ENCODE measurements at regions not wholly inside any gene's neighbourhood (a gene's known extent, or its start where the extent isn't known, plus 50 kb on each side); places are given as distances from the start of the nearest gene placed in this dataset.

DNA sequence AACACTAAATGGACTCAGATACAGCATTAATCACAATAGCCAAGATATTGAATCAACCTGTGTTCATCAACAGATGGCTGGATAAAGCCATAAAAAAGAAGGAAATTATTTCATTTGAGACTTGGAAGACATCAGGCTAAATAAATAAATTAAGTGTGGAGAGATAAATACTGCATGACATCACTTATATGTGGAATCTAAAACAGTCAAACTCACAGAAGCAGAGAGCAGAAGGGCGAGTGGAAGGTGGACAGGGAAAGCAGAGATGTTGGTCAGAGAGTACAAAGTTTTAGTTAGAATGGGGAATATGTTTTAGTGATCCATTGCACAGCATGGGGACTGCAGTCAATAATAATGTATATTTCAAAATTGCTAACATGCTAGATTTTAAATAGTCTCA is 207.2 kb downstream of the VAPA start:
- Mint-ChIP-seq H3K9me3 (peaks cover 5% of the 10 kb centered on the region), H3K36me3 (peaks cover 5% of the 10 kb centered on the region), H3K27ac (no peak overlapping the region), H3K4me3 (no peak overlapping the region), H3K27me3 (no peaks in the 10 kb centered on the region), H3K4me1 (ENCODE audit: unreplicated experiment) (peaks cover 49% of the 10 kb centered on the region)
- TF ChIP-seq, protein P1, sequence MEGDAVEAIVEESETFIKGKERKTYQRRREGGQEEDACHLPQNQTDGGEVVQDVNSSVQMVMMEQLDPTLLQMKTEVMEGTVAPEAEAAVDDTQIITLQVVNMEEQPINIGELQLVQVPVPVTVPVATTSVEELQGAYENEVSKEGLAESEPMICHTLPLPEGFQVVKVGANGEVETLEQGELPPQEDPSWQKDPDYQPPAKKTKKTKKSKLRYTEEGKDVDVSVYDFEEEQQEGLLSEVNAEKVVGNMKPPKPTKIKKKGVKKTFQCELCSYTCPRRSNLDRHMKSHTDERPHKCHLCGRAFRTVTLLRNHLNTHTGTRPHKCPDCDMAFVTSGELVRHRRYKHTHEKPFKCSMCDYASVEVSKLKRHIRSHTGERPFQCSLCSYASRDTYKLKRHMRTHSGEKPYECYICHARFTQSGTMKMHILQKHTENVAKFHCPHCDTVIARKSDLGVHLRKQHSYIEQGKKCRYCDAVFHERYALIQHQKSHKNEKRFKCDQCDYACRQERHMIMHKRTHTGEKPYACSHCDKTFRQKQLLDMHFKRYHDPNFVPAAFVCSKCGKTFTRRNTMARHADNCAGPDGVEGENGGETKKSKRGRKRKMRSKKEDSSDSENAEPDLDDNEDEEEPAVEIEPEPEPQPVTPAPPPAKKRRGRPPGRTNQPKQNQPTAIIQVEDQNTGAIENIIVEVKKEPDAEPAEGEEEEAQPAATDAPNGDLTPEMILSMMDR (conservative IDR thresholded peaks at IDR 0.05), result no peak
- DNase-seq (ENCODE audit: extremely low spot score, unreplicated experiment), result no peak

DNA sequence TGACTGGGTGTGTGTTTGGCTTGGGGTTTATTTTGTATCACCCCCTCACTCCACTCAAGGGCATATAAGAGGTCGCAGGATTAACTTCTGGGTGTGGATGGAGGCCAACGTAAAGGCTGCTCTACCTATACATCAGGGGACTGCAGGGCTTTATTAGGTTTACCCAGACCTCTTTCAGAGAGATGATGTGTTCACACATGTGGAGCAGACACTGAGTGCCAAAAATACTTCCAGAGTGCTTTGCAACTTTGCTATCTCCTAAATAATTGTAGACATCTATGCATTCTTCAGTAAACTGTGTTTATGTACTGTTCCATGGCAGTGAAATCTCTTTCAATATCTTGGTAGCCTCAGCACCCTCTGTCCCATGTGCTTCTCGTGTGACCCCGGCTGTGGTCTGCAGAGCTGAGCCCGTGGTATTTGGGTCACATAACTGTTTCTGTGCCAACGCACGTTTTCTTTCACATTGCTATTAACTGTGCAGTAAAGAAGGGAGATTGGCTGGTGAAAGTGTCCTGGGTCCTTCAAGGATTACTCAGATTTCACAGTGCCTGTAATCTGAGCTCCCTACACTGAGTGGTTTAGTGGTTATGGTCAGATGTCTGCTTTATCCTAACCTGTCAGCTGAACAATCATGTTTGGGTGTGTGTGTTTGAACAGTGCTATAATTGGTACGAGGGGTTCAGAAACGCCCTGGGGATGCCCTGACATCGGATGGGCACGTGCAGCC is 208.1 kb downstream of the VAPA start:
- TF ChIP-seq, protein P1 (conservative IDR thresholded peaks at IDR 0.05), result no peak
- H3K9me3 Mint-ChIP-seq, result peaks cover 5% of the 10 kb centered on the region
- no peak for DNase-seq (ENCODE audit: extremely low spot score, unreplicated experiment)
- peak overlapping the region; percentile 32 for H3K4me3 Mint-ChIP-seq
- H3K27ac Mint-ChIP-seq, result peak overlapping the region; percentile 43
- H3K27me3 Mint-ChIP-seq, result no peaks in the 10 kb centered on the region
- peaks cover 45% of the 10 kb centered on the region for H3K4me1 Mint-ChIP-seq (ENCODE audit: unreplicated experiment)
- H3K36me3 Mint-ChIP-seq, result peaks cover 5% of the 10 kb centered on the region

DNA sequence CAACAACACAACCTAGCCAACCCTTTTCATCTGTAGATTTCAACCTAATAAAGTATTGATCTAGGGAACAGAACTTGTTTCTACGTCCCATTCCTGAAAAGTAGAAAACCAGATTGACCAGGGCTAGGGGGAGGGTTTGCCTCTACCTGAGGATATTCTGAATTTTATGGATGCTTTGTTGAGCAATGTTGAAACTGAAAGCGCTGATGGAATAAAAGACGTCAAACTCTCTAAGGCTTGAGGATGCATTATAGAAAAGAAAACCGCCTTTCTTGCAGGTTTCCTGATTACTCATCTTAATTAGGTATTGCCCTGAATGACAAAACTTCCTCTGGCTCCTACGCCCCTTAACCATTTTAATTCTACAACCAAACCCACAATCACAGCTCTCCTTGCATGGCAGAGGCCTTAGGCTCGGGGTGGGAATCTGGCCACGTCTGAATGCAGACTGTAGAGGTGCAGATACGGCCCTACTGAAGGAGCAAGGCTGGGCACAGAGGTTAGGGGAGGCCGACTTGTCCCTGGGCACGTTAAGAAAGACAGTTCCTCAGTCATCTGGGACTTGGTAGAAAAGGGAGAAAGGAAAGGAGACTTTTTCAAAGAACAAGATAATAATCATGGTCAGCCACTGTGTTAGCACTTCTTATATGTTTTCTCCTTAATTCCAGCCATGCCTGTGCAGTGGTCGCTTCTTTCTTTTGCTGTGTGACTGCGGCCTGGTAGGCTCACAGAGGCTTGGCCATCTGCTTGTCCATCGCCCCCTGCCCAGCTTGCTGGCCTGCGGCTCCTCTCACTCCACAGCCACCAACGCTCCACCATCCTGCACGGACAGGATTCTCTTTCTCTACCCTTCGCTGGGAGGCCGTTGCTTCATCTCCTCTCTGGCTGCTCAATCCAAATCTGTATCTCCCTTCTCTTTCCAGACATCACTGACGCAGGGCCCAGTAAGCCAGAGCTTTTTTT is 209.5 kb downstream of the VAPA start:
- peaks cover 5% of the 10 kb centered on the region for H3K36me3 Mint-ChIP-seq
- DNase-seq (ENCODE audit: extremely low spot score, unreplicated experiment), result no peak
- H3K9me3 Mint-ChIP-seq, result peaks cover 4% of the 10 kb centered on the region
- H3K4me3 Mint-ChIP-seq, result peak overlapping the region; percentile 32
- H3K4me1 Mint-ChIP-seq (ENCODE audit: unreplicated experiment), result peaks cover 48% of the 10 kb centered on the region
- H3K27ac Mint-ChIP-seq, result peak overlapping the region; percentile 81
- H3K27me3 Mint-ChIP-seq, result no peaks in the 10 kb centered on the region
- TF ChIP-seq, protein P1 (conservative IDR thresholded peaks at IDR 0.05), result no peak

DNA sequence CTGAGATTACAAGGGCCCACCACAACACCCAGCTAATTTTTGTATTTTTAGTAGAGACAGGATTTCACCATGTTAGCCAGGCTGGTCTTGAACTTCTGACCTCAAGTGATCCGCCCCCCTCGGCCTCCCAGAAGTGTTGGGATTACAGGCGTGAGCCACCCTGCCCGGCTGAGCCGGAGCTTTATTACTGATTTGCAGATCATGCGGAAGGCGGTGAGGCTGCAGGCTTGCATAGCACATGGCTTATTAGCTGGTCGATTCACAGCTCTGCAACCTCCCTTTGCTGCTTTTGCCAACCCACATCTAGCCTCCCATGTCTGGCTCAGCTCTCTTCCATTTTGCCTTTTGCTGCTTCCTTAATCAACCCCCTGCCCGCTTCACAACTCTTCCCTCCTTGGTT is 210.3 kb downstream of the VAPA start:
- peaks cover 55% of the 10 kb centered on the region for H3K4me1 Mint-ChIP-seq (ENCODE audit: unreplicated experiment)
- H3K4me3 Mint-ChIP-seq, result no peak overlapping the region
- H3K9me3 Mint-ChIP-seq, result no peaks in the 10 kb centered on the region
- H3K36me3 Mint-ChIP-seq, result no peaks in the 10 kb centered on the region
- DNase-seq (ENCODE audit: extremely low spot score, unreplicated experiment), result no peak
- no peaks in the 10 kb centered on the region for H3K27me3 Mint-ChIP-seq
- H3K27ac Mint-ChIP-seq, result peak overlapping the region; percentile 46
- TF ChIP-seq, protein P1 (conservative IDR thresholded peaks at IDR 0.05), result no peak

DNA sequence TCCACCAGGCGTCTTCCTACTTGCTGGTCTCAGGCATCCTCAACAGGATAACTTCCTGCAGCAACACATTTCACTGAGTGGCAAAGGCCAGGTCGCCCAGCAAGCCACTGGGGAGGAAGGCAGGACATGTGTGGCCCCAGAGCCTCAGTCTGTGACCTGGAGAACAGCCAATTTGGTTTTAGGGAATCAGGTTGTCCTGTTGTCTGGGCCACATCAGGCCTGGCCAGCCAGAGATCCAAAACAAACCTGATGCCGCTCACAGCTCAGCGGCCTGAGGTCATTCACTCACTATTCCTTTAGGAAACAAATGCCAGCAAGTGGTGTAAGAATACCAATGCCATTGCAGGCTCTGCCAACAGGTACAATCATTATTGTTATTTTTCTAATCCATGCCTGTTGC is 210.7 kb downstream of the VAPA start:
- H3K27me3 Mint-ChIP-seq, result no peaks in the 10 kb centered on the region
- H3K4me3 Mint-ChIP-seq, result no peak overlapping the region
- DNase-seq (ENCODE audit: extremely low spot score, unreplicated experiment), result no peak
- H3K27ac Mint-ChIP-seq, result peak overlapping the region; percentile 46
- TF ChIP-seq, protein P1 (conservative IDR thresholded peaks at IDR 0.05), result no peak
- peaks cover 59% of the 10 kb centered on the region for H3K4me1 Mint-ChIP-seq (ENCODE audit: unreplicated experiment)
- no peaks in the 10 kb centered on the region for H3K9me3 Mint-ChIP-seq
- H3K36me3 Mint-ChIP-seq, result no peaks in the 10 kb centered on the region

Measured in type B pancreatic cell (in vitro differentiated cells).